HG03196 (cell line): ENCODE measurements at regions not wholly inside any gene's neighbourhood (a gene's known extent, or its start where the extent isn't known, plus 50 kb on each side); places are given as distances from the start of the nearest gene placed in this dataset.

ENCODE experiments used
- ATAC-seq: cut with Tn5 transposase; IDR thresholded peaks from one replicate; pipeline ENCODE4 v1.9.1; 2021; ENCODE audit not compliant: unreplicated experiment

DNA sequence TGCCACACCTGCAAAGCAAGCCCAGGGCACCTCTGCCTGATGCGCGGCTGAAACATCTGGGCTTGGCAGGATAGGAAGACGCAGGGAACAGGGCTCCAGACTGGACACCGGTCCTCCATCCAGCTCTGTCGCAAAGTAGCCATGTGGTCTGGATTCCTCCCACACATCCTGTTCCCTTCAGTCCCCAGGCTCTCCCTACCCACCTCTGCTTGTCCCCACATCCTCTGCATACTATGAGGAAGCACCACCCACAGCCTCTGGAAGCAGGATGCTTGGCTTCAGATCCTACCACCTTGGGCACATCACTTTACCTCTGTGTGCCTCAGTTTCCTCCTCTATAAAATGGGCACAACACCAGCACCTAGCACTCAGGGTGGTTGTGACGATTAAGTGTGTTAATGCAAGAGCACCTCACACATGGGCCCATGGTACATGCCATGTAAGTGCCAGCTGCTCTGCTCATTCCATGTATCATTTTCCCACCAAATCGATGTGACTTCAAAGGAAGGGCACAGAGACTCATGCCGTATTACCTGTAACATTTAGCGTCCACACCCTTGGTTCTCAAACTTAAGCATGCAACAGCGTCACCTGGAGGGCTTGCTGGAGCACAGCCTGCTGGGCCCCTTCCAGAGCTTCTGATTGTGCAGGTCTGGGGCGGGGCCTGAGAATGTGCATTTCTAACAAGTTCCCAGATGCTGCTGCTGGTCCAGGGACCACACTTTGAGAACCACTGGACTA is 138.6 kb upstream of the SDK2 start:
- no peak for ATAC-seq

- no peak for ATAC-seq
These were observed 139.1 kb upstream of the SDK2 start for GRCh38 chr17:73783382-73783766.

DNA sequence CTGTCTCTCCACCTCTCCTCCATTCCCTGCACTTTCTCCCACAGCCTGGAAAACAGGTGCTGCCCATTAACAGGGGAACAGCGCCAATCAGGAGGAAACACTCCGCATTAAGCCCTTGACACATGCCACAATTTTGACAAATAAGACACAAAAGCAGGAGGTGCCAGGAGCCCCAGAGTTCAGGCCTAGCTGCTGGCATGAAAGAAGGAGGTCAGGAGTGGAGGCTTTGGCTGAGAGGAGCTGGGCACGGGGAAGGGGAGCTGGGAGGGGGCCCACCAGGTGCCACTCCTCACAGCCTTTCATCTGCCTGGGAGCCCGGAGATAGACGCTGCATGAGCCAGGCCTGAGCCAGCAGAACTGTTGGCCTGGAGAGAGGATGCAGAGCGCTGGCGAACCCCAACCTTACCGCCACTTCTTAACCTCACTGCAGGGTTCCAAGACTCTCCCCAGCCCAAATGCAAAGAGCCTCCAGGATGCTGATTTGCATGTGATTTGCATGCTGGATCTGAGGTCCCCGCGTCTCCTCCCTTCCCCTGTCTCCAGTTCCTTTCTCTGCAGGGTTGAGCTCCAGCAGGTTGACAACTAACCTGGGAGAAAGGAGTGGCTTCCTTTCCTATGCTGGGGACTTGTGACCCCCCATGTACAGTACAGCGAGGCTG is 139.8 kb upstream of the SDK2 start:
- ATAC-seq: no peak

DNA sequence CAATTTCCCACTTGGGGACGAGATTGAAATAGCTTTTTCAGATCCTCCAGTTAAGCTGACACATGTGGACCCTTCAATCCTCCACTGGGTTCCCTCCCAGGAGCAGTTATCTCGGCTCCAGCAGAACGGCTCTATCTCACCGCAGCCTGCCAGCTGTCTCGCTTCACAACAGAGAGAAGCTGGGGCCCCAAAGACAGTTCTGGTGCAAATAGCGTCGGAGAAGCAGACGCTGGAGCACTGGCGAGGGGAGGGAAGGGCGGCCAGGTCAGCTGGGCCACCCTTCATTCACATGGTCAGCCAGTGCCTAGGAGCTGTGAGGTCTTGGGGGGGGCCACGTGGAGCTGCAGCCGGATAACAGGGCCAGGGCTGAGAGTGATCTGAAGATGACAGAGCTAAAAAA is 141.3 kb upstream of the SDK2 start:
- no peak for ATAC-seq

- no peak for ATAC-seq
These were observed 141.9 kb upstream of the SDK2 start for GRCh38 chr17:73785958-73786743.

GRCh38 chr17:73787076-73788059 is 143.1 kb upstream of the SDK2 start:
- ATAC-seq: no peak

DNA sequence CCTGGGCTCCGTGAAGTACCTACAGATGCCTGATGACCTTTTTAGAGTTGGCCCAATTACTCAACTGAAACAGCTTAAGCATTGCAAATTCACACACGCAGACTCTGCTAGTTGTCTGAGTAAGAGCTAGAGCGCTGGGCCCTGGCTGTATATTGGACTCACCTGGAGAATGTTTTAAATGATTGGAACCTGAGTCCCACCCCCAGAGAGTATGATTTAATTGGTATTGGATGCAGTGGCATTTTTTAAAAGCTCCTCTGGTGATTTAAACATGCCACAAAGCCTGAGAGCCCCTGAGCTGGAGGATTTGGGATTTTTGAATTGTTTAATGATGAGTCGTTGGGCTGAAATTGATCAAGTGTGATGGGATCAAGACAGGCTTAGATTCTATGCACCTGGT is 143.9 kb upstream of the SDK2 start:
- ATAC-seq: no peak

- ATAC-seq: no peak
These were observed 146.9 kb upstream of the SDK2 start for GRCh38 chr17:73791121-73791520.

DNA sequence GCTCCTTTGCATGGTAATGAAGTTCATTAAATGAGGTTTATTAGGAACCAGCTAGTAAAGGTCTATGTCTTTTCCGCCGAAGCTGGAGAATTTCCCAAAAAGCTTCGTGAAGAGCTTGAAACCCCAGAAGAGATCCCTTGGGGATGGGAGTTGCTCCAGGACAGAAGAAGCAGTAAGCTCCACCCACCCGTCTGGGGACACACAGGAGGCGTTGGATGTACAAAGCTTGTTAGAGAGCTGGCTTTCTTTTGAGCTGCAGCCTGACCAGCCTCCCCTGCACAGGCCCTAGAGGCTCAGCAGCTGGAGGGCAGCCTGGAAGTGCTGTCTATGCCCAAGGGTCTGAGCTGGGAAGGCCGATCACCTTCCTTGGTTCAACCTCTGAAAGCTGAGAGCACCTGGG is 147.4 kb upstream of the SDK2 start:
- no peak for ATAC-seq

GRCh38 chr17:73792994-73793393 is 148.7 kb upstream of the SDK2 start:
- ATAC-seq: no peak

DNA sequence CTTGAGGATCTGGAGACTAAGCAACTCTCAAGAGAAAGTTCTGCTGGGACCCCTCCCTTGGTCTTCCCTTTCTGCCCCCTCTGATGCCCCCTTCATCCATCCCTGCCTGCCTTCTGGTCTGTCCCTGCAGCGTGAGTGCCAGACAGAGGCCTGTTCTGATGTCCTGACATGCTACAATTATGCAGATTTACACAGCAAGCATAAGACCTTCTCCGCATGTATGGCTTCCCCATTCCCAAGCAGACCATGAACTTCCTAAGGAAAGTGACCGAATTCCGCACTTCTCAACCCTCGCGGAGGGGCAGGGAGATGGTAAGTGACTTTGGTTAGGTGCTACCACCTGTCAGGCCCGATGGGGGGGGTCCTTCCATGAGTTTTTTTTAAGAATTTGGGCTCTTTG is 150.1 kb upstream of the SDK2 start:
- no peak for ATAC-seq

DNA sequence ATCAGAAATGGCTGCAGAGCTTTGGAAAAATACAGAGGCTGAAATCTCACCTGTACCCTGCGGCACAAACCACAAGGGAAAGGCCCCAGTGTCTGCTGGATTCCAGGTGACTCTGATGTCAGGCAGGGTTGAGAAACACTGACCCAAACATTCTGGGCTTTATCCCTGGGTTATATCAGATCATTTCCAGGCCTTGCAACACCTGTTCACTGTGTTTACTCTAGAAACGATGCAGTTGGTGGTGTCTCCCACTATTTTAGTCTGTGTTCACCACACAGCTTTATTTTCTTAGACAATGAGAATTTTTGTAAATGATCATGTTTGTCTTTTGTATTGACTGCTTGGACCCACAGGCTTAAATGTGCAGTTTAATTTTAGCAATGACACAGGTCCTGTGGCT is 151.5 kb upstream of the SDK2 start:
- ATAC-seq: no peak

- no peak for ATAC-seq
These were observed 153.4 kb upstream of the SDK2 start for GRCh38 chr17:73797594-73798110.

- ATAC-seq: no peak
These were observed 154.0 kb upstream of the SDK2 start for GRCh38 chr17:73798111-73798748.

GRCh38 chr17:73799096-73799495 is 154.9 kb upstream of the SDK2 start:
- ATAC-seq: no peak

DNA sequence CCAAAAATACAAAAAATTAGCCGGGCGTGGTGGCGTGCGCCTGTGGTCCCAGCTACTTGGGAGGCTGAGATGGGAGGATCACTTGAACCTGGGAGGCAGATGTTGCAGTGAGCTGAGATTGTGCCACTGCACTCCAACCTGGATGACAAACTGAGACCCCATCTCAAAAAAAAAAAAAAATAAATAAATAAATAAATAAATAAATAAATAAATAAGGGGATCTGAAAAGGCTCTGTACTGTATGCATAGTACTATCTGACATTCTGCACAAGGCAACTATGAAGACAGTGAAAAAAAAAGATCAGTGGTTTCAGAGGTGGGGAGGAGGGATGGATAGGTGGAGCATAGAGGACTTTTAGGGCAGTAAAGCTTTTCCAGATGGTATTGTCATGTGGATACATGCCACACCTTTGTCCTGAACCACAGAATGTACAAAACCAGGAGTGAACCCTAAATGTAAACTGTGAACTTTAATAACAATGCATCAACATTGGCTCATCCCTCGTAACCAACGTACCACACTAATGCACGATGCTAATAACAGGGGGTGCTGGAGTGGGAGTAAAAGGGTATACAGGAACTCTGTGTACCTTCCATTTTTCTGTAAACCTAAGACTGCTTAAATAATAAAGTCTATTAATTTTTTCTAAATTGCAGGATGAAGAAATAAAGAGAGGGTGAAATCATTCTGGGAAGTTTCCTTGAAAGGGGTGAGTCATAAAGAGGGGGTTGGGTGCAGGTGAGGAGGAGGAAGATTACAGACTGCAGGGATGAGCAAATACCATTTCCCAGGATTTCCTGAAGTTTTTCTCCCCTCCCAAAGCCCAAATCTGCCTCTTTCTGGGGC is 155.8 kb upstream of the SDK2 start:
- ATAC-seq: no peak

GRCh38 chr17:73800893-73801292 is 156.6 kb upstream of the SDK2 start:
- no peak for ATAC-seq

DNA sequence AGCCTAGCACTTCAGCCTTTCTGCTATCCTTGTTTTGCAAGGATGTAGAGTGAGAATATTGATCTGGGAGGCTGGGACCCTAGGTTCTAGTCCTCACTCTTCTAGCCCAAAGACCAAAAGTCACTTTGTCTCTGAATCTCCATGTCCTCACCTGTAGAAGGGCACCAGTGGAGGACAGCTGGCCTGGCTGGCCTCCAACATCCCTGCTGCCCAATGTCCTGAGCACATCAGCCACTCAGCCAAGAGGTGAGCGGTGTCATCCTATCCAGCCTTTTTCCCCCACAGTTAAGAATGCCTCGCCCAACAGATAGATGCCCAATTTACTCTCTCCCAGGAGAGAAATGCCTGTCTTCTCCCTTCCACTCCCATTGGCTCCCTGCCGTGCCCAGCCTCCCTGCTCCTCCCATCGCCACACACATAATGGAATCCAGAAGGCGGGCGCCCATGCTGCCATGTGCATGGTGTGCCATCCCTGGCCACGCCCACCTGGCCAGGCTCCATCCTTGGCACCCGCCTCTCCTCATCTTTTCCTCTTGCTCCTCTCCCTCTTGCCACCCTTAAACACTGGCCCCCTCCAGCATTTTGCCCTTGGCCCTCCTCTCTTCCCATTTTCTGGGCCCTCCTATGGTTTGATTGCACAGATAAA is 157.3 kb upstream of the SDK2 start:
- no peak for ATAC-seq

DNA sequence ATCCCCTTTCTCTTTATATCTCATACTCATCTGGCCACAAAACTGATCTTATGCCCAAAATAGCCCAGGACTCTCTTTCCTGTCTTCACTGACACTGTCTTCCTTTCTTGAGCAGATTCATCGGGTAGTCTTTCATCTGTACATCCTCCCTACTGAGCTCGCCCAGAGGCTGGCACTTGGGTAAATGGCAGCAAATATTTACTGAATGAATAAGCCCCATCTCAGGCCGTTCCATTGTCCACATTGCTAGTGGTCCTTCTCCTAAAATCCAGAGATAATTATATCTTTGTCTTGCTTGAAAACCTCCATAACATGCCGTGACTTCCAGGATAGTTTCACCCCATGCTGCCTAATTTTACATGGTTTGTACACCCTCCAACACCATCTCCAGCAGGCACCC is 158.1 kb upstream of the SDK2 start:
- ATAC-seq: no peak
